ENCODE measurements at regions not wholly inside any gene's neighbourhood (a gene's known extent, or its start where the extent isn't known, plus 50 kb on each side); places are given as distances from the start of the nearest gene placed in this dataset.

GRCh38 chr2:192267484-192267883, 72.8 kb upstream of the TMEFF2 start:
- no peak for DNase-seq

GRCh38 chr2:192265751-192266150, 71.0 kb upstream of the TMEFF2 start:
- DNase-seq: no peak

DNA sequence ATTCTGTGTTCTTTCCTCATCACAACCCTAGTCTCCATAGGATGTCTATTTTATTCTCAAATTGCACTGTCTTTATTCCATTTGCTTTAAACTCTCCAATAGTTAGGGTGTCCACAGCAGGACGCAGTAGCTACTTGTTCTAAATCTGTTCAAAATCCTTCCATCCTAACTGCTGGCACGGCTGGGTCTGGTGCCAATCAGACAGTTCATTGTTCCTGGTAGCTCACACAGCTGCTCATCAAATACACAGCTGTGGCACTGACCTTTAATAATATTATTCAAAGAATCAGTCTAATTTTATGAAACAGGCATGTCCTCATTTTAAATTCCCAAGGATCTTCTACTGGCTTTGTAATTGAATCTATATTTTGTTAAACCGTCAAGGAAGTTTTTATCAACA, 59.7 kb upstream of the TMEFF2 start:
- DNase-seq: no peak

DNA sequence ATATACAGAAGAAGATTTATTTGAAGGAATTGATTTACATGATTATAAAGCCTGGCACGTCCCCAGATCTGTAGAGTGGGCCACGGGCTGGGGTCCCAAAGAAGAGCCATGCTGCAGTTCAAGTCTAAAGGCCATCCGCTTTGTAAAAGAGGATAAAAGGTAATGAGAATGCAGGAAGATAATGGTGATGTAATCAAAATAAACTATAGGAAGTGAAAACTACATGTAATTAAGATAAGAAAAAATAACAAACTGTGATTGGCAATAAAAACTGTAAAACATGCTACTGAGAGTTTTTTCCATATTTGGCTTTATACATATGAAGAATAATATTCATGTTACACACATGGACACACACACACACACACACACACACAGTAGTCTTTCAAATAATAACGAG, 59.0 kb upstream of the TMEFF2 start:
- DNase-seq: no peak

DNA sequence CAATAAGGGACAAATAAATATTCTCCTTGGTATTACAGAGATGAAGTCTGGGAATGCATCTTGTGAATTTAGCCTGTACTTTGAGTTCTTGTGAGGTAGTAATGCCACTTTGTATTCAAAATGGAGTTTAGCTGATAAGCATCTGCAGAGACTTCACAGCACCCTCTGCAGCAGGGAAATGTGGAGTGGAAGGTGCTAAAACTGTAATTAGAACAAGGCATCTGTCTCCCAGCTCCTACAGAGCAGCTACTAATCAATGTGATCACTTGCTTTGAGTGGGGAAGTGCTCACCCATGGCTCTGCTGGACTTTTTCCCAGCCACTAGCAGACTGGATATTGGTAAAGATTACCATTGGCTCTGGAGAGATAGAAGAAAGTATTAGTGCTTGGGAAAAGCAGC, 56.2 kb upstream of the TMEFF2 start:
- no peak for DNase-seq

DNA sequence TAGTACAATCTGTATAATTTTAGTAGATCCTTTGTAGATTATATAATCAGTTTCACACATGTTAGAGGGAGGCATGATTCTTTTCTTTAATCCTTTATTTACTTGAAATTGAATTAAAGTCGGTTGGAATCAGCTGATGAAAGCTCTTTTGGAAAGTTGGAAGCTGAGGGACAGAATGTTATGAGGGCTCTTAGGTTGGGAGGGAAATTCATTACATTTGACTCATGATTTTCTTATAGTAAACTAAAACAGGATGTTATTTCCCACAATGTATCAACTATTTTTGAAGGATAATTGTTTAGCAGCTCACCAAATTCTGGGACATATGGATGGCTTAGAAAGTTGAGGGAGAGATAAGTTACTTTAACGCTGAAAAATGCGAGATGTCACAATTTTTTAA, 52.7 kb upstream of the TMEFF2 start:
- DNase-seq: no peak

DNA sequence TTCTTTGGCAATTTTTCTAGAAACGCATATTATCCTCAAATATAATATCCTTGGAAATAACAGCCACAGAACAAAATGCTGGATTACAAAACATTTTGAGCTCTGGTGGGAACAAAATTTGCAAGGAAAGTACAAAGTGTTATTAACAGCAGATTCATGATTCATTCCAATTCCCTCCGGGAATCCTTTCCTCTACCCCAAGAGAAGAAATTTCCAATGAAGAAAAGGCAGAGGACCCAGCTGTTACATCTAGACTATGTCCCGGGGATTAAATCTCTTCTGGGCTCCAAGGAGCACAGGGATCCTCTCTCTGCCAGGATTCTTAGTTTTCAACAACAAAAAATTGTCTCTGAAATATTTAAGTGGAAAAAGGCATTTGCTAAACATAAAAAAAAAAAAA, 51.6 kb upstream of the TMEFF2 start:
- DNase-seq: no peak

- no peak for DNase-seq
Observed at GRCh38 chr2:192245329-192245728, 50.6 kb upstream of the TMEFF2 start.

Measured in central memory CD4-positive, alpha-beta T cell (primary cell).